HuH-7 (cell line): ENCODE measurements at regions not wholly inside any gene's neighbourhood (a gene's known extent, or its start where the extent isn't known, plus 50 kb on each side); places are given as distances from the start of the nearest gene placed in this dataset.

Source experiments
- DNase-seq: peaks from one replicate; pipeline ENCODE4 v3.0.0; 2011; ENCODE audit warnings: low spot score

GRCh38 chr2:220167956-220168355 is 540.5 kb downstream of the SLC4A3 start:
- DNase-seq = no peak

- no peak for DNase-seq
Measured at GRCh38 chr2:220168891-220169546, 541.6 kb downstream of the SLC4A3 start.

- no peak for DNase-seq
Measured at GRCh38 chr2:220174826-220175225, 547.4 kb downstream of the SLC4A3 start.

- no peak for DNase-seq
Measured at GRCh38 chr2:220175967-220176366, 548.5 kb downstream of the SLC4A3 start.

GRCh38 chr2:220178991-220179695 is 551.7 kb downstream of the SLC4A3 start:
- no peak for DNase-seq

- no peak for DNase-seq
Measured at GRCh38 chr2:220181165-220181564, 553.7 kb downstream of the SLC4A3 start.

- DNase-seq = no peak
Measured at GRCh38 chr2:220182790-220183189, 555.4 kb downstream of the SLC4A3 start.

GRCh38 chr2:220185766-220186305 is 558.4 kb downstream of the SLC4A3 start:
- no peak for DNase-seq

GRCh38 chr2:220188031-220188430 is 560.6 kb downstream of the SLC4A3 start:
- DNase-seq = no peak

- DNase-seq = no peak
Measured at GRCh38 chr2:220191031-220191430, 563.6 kb downstream of the SLC4A3 start.

- DNase-seq = no peak
Measured at GRCh38 chr2:220191737-220192136, 564.3 kb downstream of the SLC4A3 start.

- no peak for DNase-seq
Measured at GRCh38 chr2:220192994-220193753, 565.7 kb downstream of the SLC4A3 start.

- DNase-seq = no peak
Measured at GRCh38 chr2:220194630-220195584, 567.5 kb downstream of the SLC4A3 start.

- DNase-seq = no peak
Measured at GRCh38 chr2:220198896-220199295, 571.5 kb downstream of the SLC4A3 start.

- no peak for DNase-seq
Measured at GRCh38 chr2:220202066-220202465, 574.6 kb downstream of the SLC4A3 start.

- no peak for DNase-seq
Measured at GRCh38 chr2:220209093-220209492, 581.7 kb downstream of the SLC4A3 start.

- no peak for DNase-seq
Measured at GRCh38 chr2:220209751-220210150, 582.3 kb downstream of the SLC4A3 start.

- DNase-seq = no peak
Measured at GRCh38 chr2:220212296-220213080, 585.1 kb downstream of the SLC4A3 start.

GRCh38 chr2:220215785-220216184 is 588.4 kb downstream of the SLC4A3 start:
- no peak for DNase-seq

- DNase-seq = no peak
Measured at GRCh38 chr2:220219371-220219770, 591.9 kb downstream of the SLC4A3 start.

GRCh38 chr2:220220009-220220408 is 592.6 kb downstream of the SLC4A3 start:
- no peak for DNase-seq
